H9 (cell line): ENCODE measurements at regions not wholly inside any gene's neighbourhood (a gene's known extent, or its start where the extent isn't known, plus 50 kb on each side); places are given as distances from the start of the nearest gene placed in this dataset.

Experiments used
- DNase-seq: peaks from one replicate; pipeline ENCODE4 v3.0.0-alpha.2; 2017
- H2AFZ ChIP-seq: one replicate; pipeline ENCODE4 v1.6.1; 2013; ENCODE audit warnings: mild to moderate bottlenecking, low read length, control low read depth, moderate library complexity
- H2AK5ac ChIP-seq: 2 replicates; pipeline ENCODE4 v1.6.1; 2013; ENCODE audit warnings: low read length, control low read depth, mixed read lengths; ENCODE audit not compliant: insufficient read length
- H2BK120ac ChIP-seq: one replicate; pipeline ENCODE4 v1.6.1; 2013; ENCODE audit warnings: low read depth, mild to moderate bottlenecking, low read length, control low read depth, inconsistent platforms; ENCODE audit not compliant: poor library complexity, severe bottlenecking
- H2BK12ac ChIP-seq: 2 replicates; pipeline ENCODE4 v1.6.1; 2013; ENCODE audit warnings: low read length, control low read depth, mixed read lengths, low read depth; ENCODE audit not compliant: insufficient read length
- H2BK15ac ChIP-seq: 2 replicates; pipeline ENCODE4 v1.6.1; 2013; ENCODE audit warnings: low read depth, low read length, control low read depth
- H2BK20ac ChIP-seq: one replicate; pipeline ENCODE4 v1.6.1; 2013; ENCODE audit warnings: low read depth, mild to moderate bottlenecking, low read length, control low read depth, inconsistent platforms; ENCODE audit not compliant: poor library complexity, severe bottlenecking
- H2BK5ac ChIP-seq: 2 replicates; pipeline ENCODE4 v1.6.1; 2013; ENCODE audit warnings: low read length, control low read depth, mixed read lengths; ENCODE audit not compliant: insufficient read length
- H3K14ac ChIP-seq: 2 replicates; pipeline ENCODE4 v1.6.1; 2013; ENCODE audit warnings: low read length, control low read depth; ENCODE audit not compliant: insufficient read depth
- H3K18ac ChIP-seq: 2 replicates; pipeline ENCODE4 v1.6.1; 2013; ENCODE audit warnings: low read depth, mild to moderate bottlenecking, mixed read lengths, low read length, control low read depth; ENCODE audit not compliant: insufficient read length
- H3K23ac ChIP-seq: 2 replicates; pipeline ENCODE4 v1.6.1; 2013; ENCODE audit warnings: low read length, control low read depth, mixed read lengths, low read depth; ENCODE audit not compliant: insufficient read length
- H3K23me2 ChIP-seq: 2 replicates; pipeline ENCODE4 v1.6.1; 2013; ENCODE audit warnings: low read depth, mild to moderate bottlenecking, mixed read lengths, low read length, control low read depth; ENCODE audit not compliant: insufficient read length, poor library complexity, severe bottlenecking
- H3K27ac ChIP-seq: 2 replicates; pipeline ENCODE4 v1.5.1; 2013; ENCODE audit warnings: low read length, control low read depth, mixed read lengths, low read depth; ENCODE audit not compliant: insufficient read length
- H3K27me3 ChIP-seq: 2 replicates; pipeline ENCODE4 v1.6.1; 2013; ENCODE audit warnings: low read length, control low read depth, inconsistent platforms; ENCODE audit not compliant: insufficient read depth
- H3K4ac ChIP-seq: 2 replicates; pipeline ENCODE4 v1.6.1; 2013; ENCODE audit warnings: low read depth, mild to moderate bottlenecking, control low read depth, inconsistent platforms, low read length, moderate library complexity
- H3K4me1 ChIP-seq: 2 replicates; pipeline ENCODE4 v1.6.1; 2013; ENCODE audit warnings: low read length, control low read depth, inconsistent platforms; ENCODE audit not compliant: insufficient read depth
- H3K4me2 ChIP-seq: 2 replicates; pipeline ENCODE4 v1.6.1; 2013; ENCODE audit warnings: low read length, control low read depth, mixed read lengths; ENCODE audit not compliant: insufficient read length, insufficient read depth
- H3K56ac ChIP-seq: 2 replicates; pipeline ENCODE4 v1.6.1; 2013; ENCODE audit warnings: low read depth, mild to moderate bottlenecking, mixed read lengths, low read length, control low read depth; ENCODE audit not compliant: insufficient read length
- H3K79me1 ChIP-seq: 2 replicates; pipeline ENCODE4 v1.6.1; 2013; ENCODE audit warnings: low read depth, mild to moderate bottlenecking, moderate library complexity, low read length, control low read depth, inconsistent platforms; ENCODE audit not compliant: insufficient read depth, poor library complexity, severe bottlenecking
- H3K79me2 ChIP-seq: 2 replicates; pipeline ENCODE4 v1.6.1; 2013; ENCODE audit warnings: low read length, control low read depth, inconsistent platforms; ENCODE audit not compliant: insufficient read depth
- H3K9ac ChIP-seq: 2 replicates; pipeline ENCODE4 v1.6.1; 2013; ENCODE audit warnings: low read length, control low read depth, mixed read lengths; ENCODE audit not compliant: insufficient read length; ENCODE audit errors: extremely low read depth
- H3K9me3 ChIP-seq: one replicate; pipeline ENCODE4 v1.6.1; 2013; ENCODE audit warnings: low read depth, low read length, inconsistent platforms; ENCODE audit not compliant: control insufficient read depth
- H3T11ph ChIP-seq: one replicate; pipeline ENCODE4 v1.6.1; 2013; ENCODE audit warnings: mild to moderate bottlenecking, low read length, control low read depth, inconsistent platforms
- H4K20me1 ChIP-seq: one replicate; pipeline ENCODE4 v1.6.1; 2013; ENCODE audit not compliant: control insufficient read depth, insufficient read length, insufficient read depth
- H4K5ac ChIP-seq: 2 replicates; pipeline ENCODE4 v1.6.1; 2013; ENCODE audit warnings: low read depth, mild to moderate bottlenecking, mixed read lengths, low read length, control low read depth; ENCODE audit not compliant: insufficient read length
- H4K8ac ChIP-seq: replicated peaks from 2 replicates; pipeline ENCODE4 v1.6.1; 2013; ENCODE audit warnings: low read length, control low read depth, mixed read lengths, low read depth; ENCODE audit not compliant: insufficient read length
- H4K91ac ChIP-seq: 2 replicates; pipeline ENCODE4 v1.6.1; 2013; ENCODE audit warnings: low read depth, mild to moderate bottlenecking, moderate library complexity, mixed read lengths, low read length, control low read depth; ENCODE audit not compliant: insufficient read length
- H3K27ac Mint-ChIP-seq, 3 experiments: 2 replicates in 2 of 3; 3 replicates in 1 of 3; pipeline ENCODE4 v1.8.0; 2020 to 2021; ENCODE audit warnings: mixed read lengths in 3 of 3, mild to moderate bottlenecking in 1 of 3, moderate library complexity in 1 of 3
- H3K27me3 Mint-ChIP-seq: 2 replicates; pipeline ENCODE4 v1.8.0; 2021; ENCODE audit warnings: low read depth, mild to moderate bottlenecking, moderate library complexity, mixed read lengths
- H3K36me3 Mint-ChIP-seq, 3 experiments: 2 replicates in 2 of 3; 3 replicates in 1 of 3; pipeline ENCODE4 v1.8.0; 2020 to 2021; ENCODE audit warnings: low read depth in 3 of 3, mixed read lengths in 3 of 3; ENCODE audit not compliant: insufficient read depth in 1 of 3
- H3K4me1 Mint-ChIP-seq, 2 experiments: 2 replicates each; pipeline ENCODE4 v1.8.0; 2020; ENCODE audit warnings: mixed read lengths in 2 of 2
- H3K4me3 Mint-ChIP-seq, 2 experiments: 2 replicates in 1 of 2; 3 replicates in 1 of 2; pipeline ENCODE4 v1.8.0; 2020 to 2021; ENCODE audit warnings: mild to moderate bottlenecking in 2 of 2, mixed read lengths in 2 of 2, moderate library complexity in 1 of 2
- H3K9me3 Mint-ChIP-seq, 2 experiments: 2 replicates in 1 of 2; 3 replicates in 1 of 2; pipeline ENCODE4 v1.8.0; 2020; ENCODE audit warnings: mild to moderate bottlenecking in 2 of 2, mixed read lengths in 2 of 2, moderate library complexity in 1 of 2
- WGBS: extraction: QIAGEN DNeasy Blood & Tissue Kit; methylation state at CpG from one replicate; pipeline ENCODE4 v1.1.7; 2013; ENCODE audit warnings: missing lambda C conversion rate, low lambda C conversion rate, mixed read lengths; ENCODE audit not compliant: insufficient read length; ENCODE audit errors: extremely low coverage; 5-methylcytosine and 5-hydroxymethylcytosine counted together
- TF ChIP-seq, protein P1 (sequence below): fragments of 200-600 bp; sonication (generic); conservative IDR thresholded peaks from 3 replicates; pipeline ENCODE4 v1.8.0; 2021; ENCODE audit warnings: antibody characterized with exemption, mild to moderate bottlenecking

DNA sequence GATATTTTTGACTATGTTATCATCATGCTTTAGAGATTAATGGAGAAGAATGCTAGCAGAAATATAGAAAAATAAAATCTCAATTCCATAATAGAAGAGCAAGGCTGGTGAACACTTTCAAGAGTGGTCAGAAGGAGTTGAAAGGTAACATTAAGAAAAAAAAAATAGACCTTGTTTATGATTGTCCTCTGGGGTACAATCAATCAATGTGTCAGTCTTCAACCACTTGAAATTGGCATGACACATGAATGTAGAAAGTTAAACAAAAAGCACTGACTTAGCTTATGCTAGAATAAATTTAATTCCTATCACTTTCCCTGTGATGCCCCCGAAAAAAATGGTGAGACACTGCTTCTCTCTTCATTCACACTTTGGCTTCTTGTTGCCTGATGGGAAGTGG is 750.3 kb upstream of the ADGRL2 start:
- Histone ChIP-seq H3K4me2 (no peak overlapping the region), H3K56ac (no peak overlapping the region), H2BK120ac (no peak overlapping the region), H2AK5ac (no peak overlapping the region), H2AFZ (no peak overlapping the region), H3K79me2 (no peaks in the 10 kb centered on the region), H2BK20ac (no peak overlapping the region), H2BK5ac (no peak overlapping the region), H3K9ac (no peak overlapping the region), H3K18ac (no peak overlapping the region), H3K4me1 (no peaks in the 10 kb centered on the region; the same call in 1 of the 2 replicates), H3K27ac (no peak overlapping the region), H3T11ph (no peak overlapping the region), H3K27me3 (no peaks in the 10 kb centered on the region), H4K20me1 (no peaks in the 10 kb centered on the region), H2BK15ac (no peak overlapping the region), H3K79me1 (no peaks in the 10 kb centered on the region), H3K14ac (no peak overlapping the region), H3K23ac (no peak overlapping the region), H4K91ac (no peak overlapping the region), H3K23me2 (no peaks in the 10 kb centered on the region), H3K9me3 (no peaks in the 10 kb centered on the region), H4K8ac (no peak overlapping the region), H3K4ac (no peak overlapping the region), H4K5ac (no peak overlapping the region), H2BK12ac (no peak overlapping the region)
- no peak for DNase-seq
- H3K4me3 Mint-ChIP-seq, result no peak overlapping the region
- WGBS, result no CpG with 5 or more reads among the region's 1 CpG
- no peaks in the 10 kb centered on the region for H3K36me3 Mint-ChIP-seq
- H3K4me1 Mint-ChIP-seq, result peaks cover 18 to 19% of the 10 kb centered on the region in 2 experiments
- H3K27me3 Mint-ChIP-seq, result no peaks in the 10 kb centered on the region
- H3K27ac Mint-ChIP-seq, result no peak overlapping the region
- TF ChIP-seq, protein P1, sequence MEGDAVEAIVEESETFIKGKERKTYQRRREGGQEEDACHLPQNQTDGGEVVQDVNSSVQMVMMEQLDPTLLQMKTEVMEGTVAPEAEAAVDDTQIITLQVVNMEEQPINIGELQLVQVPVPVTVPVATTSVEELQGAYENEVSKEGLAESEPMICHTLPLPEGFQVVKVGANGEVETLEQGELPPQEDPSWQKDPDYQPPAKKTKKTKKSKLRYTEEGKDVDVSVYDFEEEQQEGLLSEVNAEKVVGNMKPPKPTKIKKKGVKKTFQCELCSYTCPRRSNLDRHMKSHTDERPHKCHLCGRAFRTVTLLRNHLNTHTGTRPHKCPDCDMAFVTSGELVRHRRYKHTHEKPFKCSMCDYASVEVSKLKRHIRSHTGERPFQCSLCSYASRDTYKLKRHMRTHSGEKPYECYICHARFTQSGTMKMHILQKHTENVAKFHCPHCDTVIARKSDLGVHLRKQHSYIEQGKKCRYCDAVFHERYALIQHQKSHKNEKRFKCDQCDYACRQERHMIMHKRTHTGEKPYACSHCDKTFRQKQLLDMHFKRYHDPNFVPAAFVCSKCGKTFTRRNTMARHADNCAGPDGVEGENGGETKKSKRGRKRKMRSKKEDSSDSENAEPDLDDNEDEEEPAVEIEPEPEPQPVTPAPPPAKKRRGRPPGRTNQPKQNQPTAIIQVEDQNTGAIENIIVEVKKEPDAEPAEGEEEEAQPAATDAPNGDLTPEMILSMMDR, result no peak
- H3K9me3 Mint-ChIP-seq, result no peaks in the 10 kb centered on the region
